ENCODE measurements at regions not wholly inside any gene's neighbourhood (a gene's known extent, or its start where the extent isn't known, plus 50 kb on each side); places are given as distances from the start of the nearest gene placed in this dataset.

GRCh38 chr6:112459758-112460304, 112.7 kb downstream of the RFPL4B start:
- TF ChIP-seq CTCF (conservative IDR thresholded peaks at IDR 0.05), result no peak

GRCh38 chr6:112464901-112465665, 118.0 kb downstream of the RFPL4B start:
- no peak for TF ChIP-seq CTCF (conservative IDR thresholded peaks at IDR 0.05)

More at GRCh38 chr6:112459758-112460304, 112.7 kb downstream of the RFPL4B start:
- H3K27ac ChIP-seq, result no peak overlapping the region

GRCh38 chr6:112466373-112467151, 119.4 kb downstream of the RFPL4B start:
- H3K27ac ChIP-seq, result no peak overlapping the region

More at GRCh38 chr6:112464901-112465665, 118.0 kb downstream of the RFPL4B start:
- no peak overlapping the region for H3K27ac ChIP-seq

GRCh38 chr6:112468359-112468758, 121.2 kb downstream of the RFPL4B start:
- no peak for TF ChIP-seq CTCF (conservative IDR thresholded peaks at IDR 0.05)
- no peak overlapping the region for H3K27ac ChIP-seq

More at GRCh38 chr6:112466373-112467151, 119.4 kb downstream of the RFPL4B start:
- TF ChIP-seq CTCF (conservative IDR thresholded peaks at IDR 0.05), result no peak

- no peak overlapping the region; the same call in 1 of the 2 replicates for H3K27ac ChIP-seq
- TF ChIP-seq CTCF (conservative IDR thresholded peaks at IDR 0.05), result no peak
Measured at GRCh38 chr6:112469306-112469705, 122.2 kb downstream of the RFPL4B start.

- peak overlapping the region; percentile 74 for H3K27ac ChIP-seq
- TF ChIP-seq CTCF (conservative IDR thresholded peaks at IDR 0.05), result no peak
Measured at GRCh38 chr6:112470376-112470775, 123.2 kb downstream of the RFPL4B start.

- H3K27ac ChIP-seq, result peak overlapping the region; percentile 74
- no peak for TF ChIP-seq CTCF (conservative IDR thresholded peaks at IDR 0.05)
Measured at GRCh38 chr6:112470950-112471349, 123.8 kb downstream of the RFPL4B start.
